ENCODE measurements at regions not wholly inside any gene's neighbourhood (a gene's known extent, or its start where the extent isn't known, plus 50 kb on each side); places are given as distances from the start of the nearest gene placed in this dataset.

DNA sequence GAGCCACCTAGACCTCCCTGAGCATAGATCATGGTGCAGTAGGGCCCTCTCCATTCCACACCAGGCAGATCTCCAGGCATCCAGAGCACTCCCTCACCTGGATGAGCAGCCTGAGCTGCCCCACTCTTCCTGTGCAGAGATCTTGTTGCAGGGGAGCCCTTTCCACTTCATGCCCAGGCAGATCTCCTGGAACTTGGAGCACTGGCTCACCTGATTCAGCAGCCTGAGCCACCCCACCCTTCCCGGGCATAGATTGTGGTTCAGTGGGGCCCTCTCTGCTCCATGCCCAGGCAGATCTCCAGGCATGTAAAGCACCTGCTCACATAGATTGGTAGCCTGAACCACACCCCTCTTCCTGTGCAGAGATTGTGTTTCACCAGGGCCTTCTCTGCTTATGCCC, 78.0 kb downstream of the SEC16B start:
- no peak for TF ChIP-seq Cebpa-rat (IDR thresholded peaks at IDR 0.05)
- H3K36me3 ChIP-seq, result no peaks in the 10 kb centered on the region
- H3K27ac ChIP-seq, result no peak overlapping the region
- H3K4me3 ChIP-seq, result no peak overlapping the region
- no peak overlapping the region for H3K9ac ChIP-seq
- H3K4me1 ChIP-seq, result no peaks in the 10 kb centered on the region
- H3K4me2 ChIP-seq, result no peak overlapping the region
- peaks cover 20 to 35% (median 25%) of the 10 kb centered on the region in 11 experiments for H3K9me3 ChIP-seq (replicated peaks in 1 of 11)
- no peaks in the 10 kb centered on the region for H3K27me3 ChIP-seq
- no peaks in the 10 kb centered on the region for H4K20me1 ChIP-seq

DNA sequence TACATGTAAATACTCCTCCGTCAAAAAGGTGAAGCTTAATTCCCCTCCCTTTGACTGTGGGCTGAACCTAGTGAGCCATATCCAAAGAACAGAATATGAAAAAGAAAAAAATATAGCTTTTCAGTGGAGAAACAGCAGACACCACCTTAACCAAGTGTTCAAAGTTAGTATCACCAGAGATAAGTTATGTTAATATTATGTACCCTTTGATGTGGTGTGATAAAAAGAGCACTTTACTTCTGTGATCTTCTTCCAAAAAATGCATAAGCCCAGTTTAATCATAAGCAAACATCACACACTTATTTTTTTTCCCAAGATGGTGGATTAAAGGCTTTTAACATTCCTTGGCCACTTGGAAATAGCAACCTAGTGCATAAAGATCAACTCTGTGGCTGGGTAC, 79.4 kb downstream of the SEC16B start:
- no peaks in the 10 kb centered on the region for H3K36me3 ChIP-seq
- no peaks in the 10 kb centered on the region for H4K20me1 ChIP-seq
- H3K9me3 ChIP-seq (replicated peaks in 1 of 11), result peaks cover 20 to 35% (median 25%) of the 10 kb centered on the region in 11 experiments
- no peaks in the 10 kb centered on the region for H3K27me3 ChIP-seq
- no peak overlapping the region for H3K27ac ChIP-seq
- TF ChIP-seq Cebpa-rat (IDR thresholded peaks at IDR 0.05), result no peak
- H3K9ac ChIP-seq, result no peak overlapping the region
- H3K4me2 ChIP-seq, result no peak overlapping the region
- no peak overlapping the region for H3K4me3 ChIP-seq
- no peaks in the 10 kb centered on the region for H3K4me1 ChIP-seq

DNA sequence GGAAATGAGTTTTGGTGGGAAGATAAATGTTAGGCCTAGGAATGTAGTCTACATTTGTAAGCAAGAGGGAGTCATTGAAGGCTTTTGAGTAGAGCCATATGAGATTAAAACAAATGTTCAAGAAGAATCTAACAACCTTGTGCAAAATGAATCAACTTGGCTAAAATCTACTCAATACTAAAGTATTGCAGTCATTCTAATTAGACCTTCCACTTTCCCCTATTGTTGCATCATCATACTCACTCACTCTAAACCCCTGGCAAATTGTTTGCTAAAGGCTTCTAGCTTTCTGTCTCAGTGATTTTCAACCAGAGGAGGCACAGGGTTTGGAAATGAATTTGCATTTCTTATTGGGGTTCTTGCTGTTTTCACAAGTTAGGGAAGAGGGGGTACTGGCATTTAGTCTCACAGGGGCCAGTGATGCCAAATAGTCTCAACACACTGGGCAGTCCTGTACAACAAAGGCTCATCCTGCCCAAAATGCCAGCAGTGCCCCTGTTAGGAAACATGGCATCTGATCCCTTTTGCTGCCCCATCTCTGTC, 85.3 kb downstream of the SEC16B start:
- H4K20me1 ChIP-seq, result no peaks in the 10 kb centered on the region
- H3K9me3 ChIP-seq (replicated peaks in 1 of 11), result no peaks in the 10 kb centered on the region
- no peak overlapping the region for H3K4me2 ChIP-seq
- H3K4me3 ChIP-seq, result no peak overlapping the region
- H3K27ac ChIP-seq, result no peak overlapping the region
- no peak overlapping the region for H3K9ac ChIP-seq
- no peak for TF ChIP-seq Cebpa-rat (IDR thresholded peaks at IDR 0.05)
- H3K36me3 ChIP-seq, result no peaks in the 10 kb centered on the region
- no peaks in the 10 kb centered on the region for H3K27me3 ChIP-seq
- no peaks in the 10 kb centered on the region for H3K4me1 ChIP-seq

DNA sequence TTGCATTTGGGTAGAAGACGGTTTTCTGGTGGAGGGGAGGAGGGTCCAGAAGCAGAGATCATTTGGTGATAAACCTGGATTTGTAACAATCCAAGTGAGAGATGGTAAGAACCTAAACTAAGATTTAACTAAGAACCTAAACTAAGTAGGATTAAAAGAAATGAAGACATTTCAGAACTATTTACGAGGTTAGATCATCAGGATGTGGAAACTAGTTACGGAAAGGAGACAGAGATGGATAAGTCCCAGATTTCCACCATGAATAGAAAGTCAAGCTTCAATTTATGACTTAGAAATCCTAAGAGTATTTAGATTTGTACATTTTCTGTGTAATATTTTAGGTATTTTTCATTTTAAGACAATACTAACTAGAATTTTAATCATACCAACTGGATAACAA, 86.3 kb downstream of the SEC16B start:
- Histone ChIP-seq H3K4me1 (no peaks in the 10 kb centered on the region), H3K27me3 (no peaks in the 10 kb centered on the region), H3K27ac (no peak overlapping the region), H3K9me3 (replicated peaks in 1 of 11) (no peaks in the 10 kb centered on the region), H3K9ac (no peak overlapping the region), H4K20me1 (no peaks in the 10 kb centered on the region), H3K36me3 (no peaks in the 10 kb centered on the region), H3K4me2 (no peak overlapping the region), H3K4me3 (no peak overlapping the region)
- TF ChIP-seq Cebpa-rat (IDR thresholded peaks at IDR 0.05), result no peak

DNA sequence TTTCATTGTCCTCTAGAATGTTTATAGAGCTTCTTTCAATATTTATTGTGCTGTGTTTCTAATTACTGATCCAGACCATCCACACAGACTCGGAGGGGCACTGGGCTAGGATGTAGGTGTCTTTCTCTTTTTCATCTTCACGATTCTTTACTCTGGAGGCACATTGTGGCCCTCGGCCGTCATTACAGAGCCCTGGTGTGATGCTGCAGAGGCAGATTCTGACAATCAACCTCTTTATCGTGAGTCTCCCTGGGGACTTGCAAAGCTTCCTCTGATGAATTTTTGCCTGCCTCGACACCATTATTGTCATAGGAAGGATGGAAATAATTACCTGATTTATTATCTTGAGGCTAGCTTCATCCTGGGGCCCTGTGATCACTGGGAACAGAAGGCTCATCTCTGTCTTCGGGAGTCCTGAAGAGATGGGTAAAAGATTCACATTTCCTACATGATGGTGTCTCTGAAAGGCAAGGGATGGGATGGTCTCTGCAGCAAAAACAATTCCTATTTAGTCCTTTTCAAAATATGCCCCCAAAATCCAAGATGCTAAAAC, 89.4 kb downstream of the SEC16B start:
- Histone ChIP-seq H3K9me3 (replicated peaks in 1 of 11) (peaks cover 6 to 16% (median 11%) of the 10 kb centered on the region in 11 experiments; a peak in 14 of 22 replicates), H3K4me2 (no peak overlapping the region), H3K4me1 (no peaks in the 10 kb centered on the region), H3K27me3 (no peaks in the 10 kb centered on the region), H3K36me3 (no peaks in the 10 kb centered on the region), H3K4me3 (no peak overlapping the region), H4K20me1 (no peaks in the 10 kb centered on the region), H3K27ac (no peak overlapping the region), H3K9ac (no peak overlapping the region)
- no peak for TF ChIP-seq Cebpa-rat (IDR thresholded peaks at IDR 0.05)

DNA sequence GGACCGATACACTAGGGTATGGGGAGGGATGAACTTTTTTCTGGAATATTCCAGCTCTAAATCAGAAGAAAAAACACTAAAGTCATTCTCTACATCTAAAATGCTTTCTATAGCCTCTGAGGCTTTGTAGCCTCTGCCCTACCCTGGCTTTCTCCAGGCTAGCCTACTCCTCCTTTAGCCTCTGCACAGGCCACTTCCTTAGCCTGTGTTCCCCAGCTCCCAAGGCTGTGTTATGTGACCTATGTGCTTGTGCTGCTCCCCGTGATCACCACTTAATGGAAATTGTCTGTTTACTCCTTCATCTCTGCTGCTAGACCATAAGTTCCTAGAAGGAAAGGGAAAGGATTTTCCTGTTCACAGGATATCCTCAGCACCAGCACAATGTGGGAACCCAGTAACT, 92.8 kb downstream of the SEC16B start:
- H3K4me1 ChIP-seq, result peaks cover 0 to 20% (median 8%) of the 10 kb centered on the region in 10 experiments; a peak in 14 of 20 replicates
- no peak overlapping the region for H3K4me2 ChIP-seq
- peaks cover 6 to 16% (median 11%) of the 10 kb centered on the region in 11 experiments; a peak in 15 of 22 replicates for H3K9me3 ChIP-seq (replicated peaks in 1 of 11)
- no peak for TF ChIP-seq Cebpa-rat (IDR thresholded peaks at IDR 0.05)
- no peak overlapping the region for H3K9ac ChIP-seq
- H3K36me3 ChIP-seq, result no peaks in the 10 kb centered on the region
- no peak overlapping the region for H3K4me3 ChIP-seq
- no peak overlapping the region for H3K27ac ChIP-seq
- H4K20me1 ChIP-seq, result no peaks in the 10 kb centered on the region
- no peaks in the 10 kb centered on the region for H3K27me3 ChIP-seq

DNA sequence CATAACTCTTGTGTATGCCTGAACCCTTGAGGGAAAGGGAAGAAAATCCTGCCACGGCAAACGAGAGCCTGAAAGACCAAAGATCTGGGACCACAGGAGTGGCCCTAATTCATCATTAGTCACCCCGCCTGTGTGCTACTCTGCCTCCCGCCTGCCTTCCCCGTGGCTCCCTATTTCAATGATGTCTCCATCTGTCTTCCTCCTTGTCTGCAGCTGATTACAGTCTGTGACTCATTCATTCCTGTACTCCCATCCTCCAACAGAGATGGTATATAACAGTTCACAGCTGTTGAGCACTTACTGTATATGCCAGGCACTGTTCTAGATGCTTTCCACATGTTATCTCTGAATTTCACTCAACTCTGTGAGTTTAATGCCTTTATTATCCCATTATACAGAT, 96.6 kb downstream of the SEC16B start:
- Histone ChIP-seq H3K9me3 (replicated peaks in 1 of 11) (peaks cover 6 to 26% (median 13%) of the 10 kb centered on the region in 11 experiments; a peak in 16 of 22 replicates), H4K20me1 (no peaks in the 10 kb centered on the region), H3K27ac (no peak overlapping the region), H3K27me3 (no peaks in the 10 kb centered on the region), H3K36me3 (no peaks in the 10 kb centered on the region), H3K9ac (no peak overlapping the region), H3K4me1 (peaks cover 0 to 32% (median 17%) of the 10 kb centered on the region in 10 experiments; a peak in 14 of 20 replicates), H3K4me3 (no peak overlapping the region), H3K4me2 (no peak overlapping the region)
- TF ChIP-seq Cebpa-rat (IDR thresholded peaks at IDR 0.05), result no peak

GRCh38 chr1:177872308-177872900, 97.5 kb downstream of the SEC16B start:
- H3K4me2 ChIP-seq, result peak overlapping the region in 9 of 11 experiments; percentile 17 to 82 (median 59); a peak in 15 of 22 replicates
- peaks cover 0 to 32% (median 17%) of the 10 kb centered on the region in 10 experiments; a peak in 14 of 20 replicates for H3K4me1 ChIP-seq
- H3K27ac ChIP-seq, result no peak overlapping the region
- H3K9me3 ChIP-seq (replicated peaks in 1 of 11), result peaks cover 6 to 26% (median 13%) of the 10 kb centered on the region in 11 experiments; a peak in 16 of 22 replicates
- no peak overlapping the region for H3K9ac ChIP-seq
- no peak overlapping the region for H3K4me3 ChIP-seq
- H3K36me3 ChIP-seq, result no peaks in the 10 kb centered on the region
- TF ChIP-seq Cebpa-rat (IDR thresholded peaks at IDR 0.05), result no peak
- H4K20me1 ChIP-seq, result no peaks in the 10 kb centered on the region
- no peaks in the 10 kb centered on the region for H3K27me3 ChIP-seq

GRCh38 chr1:177871613-177872307, 98.1 kb downstream of the SEC16B start:
- H3K4me3 ChIP-seq, result no peak overlapping the region

More at GRCh38 chr1:177871613-177872307, 98.1 kb downstream of the SEC16B start:
- peaks cover 0 to 32% (median 17%) of the 10 kb centered on the region in 10 experiments; a peak in 14 of 20 replicates for H3K4me1 ChIP-seq
- H3K27me3 ChIP-seq, result no peaks in the 10 kb centered on the region
- H3K27ac ChIP-seq, result no peak overlapping the region
- no peak overlapping the region for H3K9ac ChIP-seq
- H3K9me3 ChIP-seq (replicated peaks in 1 of 11), result peaks cover 4 to 19% (median 7%) of the 10 kb centered on the region in 11 experiments; a peak in 15 of 22 replicates
- peak overlapping the region in 9 of 11 experiments; percentile 17 to 82 (median 59); a peak in 16 of 22 replicates for H3K4me2 ChIP-seq
- no peaks in the 10 kb centered on the region for H3K36me3 ChIP-seq
- no peaks in the 10 kb centered on the region for H4K20me1 ChIP-seq
- no peak for TF ChIP-seq Cebpa-rat (IDR thresholded peaks at IDR 0.05)

All from BLaER1 treated with 17β-estradiol and CSF1 and Interleukin-3, amounts not matched to agents 10 nM and 100 nM (cell line).